HEK293 (cell line): ENCODE measurements at regions not wholly inside any gene's neighbourhood (a gene's known extent, or its start where the extent isn't known, plus 50 kb on each side); places are given as distances from the start of the nearest gene placed in this dataset.

Experiments
- MYNN ChIP-seq: fragments of 450-650 bp; formaldehyde crosslinking; IDR thresholded peaks from 2 replicates; pipeline ENCODE4 v1.5.1; 2016; ENCODE audit warnings: missing biosample characterization, missing genetic modification characterization, borderline replicate concordance
- ZNF596 ChIP-seq: fragments of 450-650 bp; IDR thresholded peaks from 2 replicates; pipeline ENCODE4 v1.5.0; 2018; ENCODE audit warnings: missing biosample characterization, mild to moderate bottlenecking, missing genetic modification characterization, moderate library complexity
- ZNF747 ChIP-seq: fragments of 450-650 bp; formaldehyde crosslinking; IDR thresholded peaks from 2 replicates; pipeline ENCODE4 v1.5.1; 2016; ENCODE audit warnings: missing biosample characterization, missing genetic modification characterization
- TF ChIP-seq, protein P1 (sequence below): fragments of 450-650 bp; formaldehyde crosslinking; IDR thresholded peaks from 2 replicates; pipeline ENCODE4 v1.5.1; 2017; ENCODE audit warnings: missing biosample characterization, missing genetic modification characterization
- TF ChIP-seq, protein P2 (sequence below): fragments of 450-650 bp; formaldehyde crosslinking; IDR thresholded peaks from 2 replicates; pipeline ENCODE4 v1.5.1; 2016; ENCODE audit warnings: missing biosample characterization, missing genetic modification characterization

DNA sequence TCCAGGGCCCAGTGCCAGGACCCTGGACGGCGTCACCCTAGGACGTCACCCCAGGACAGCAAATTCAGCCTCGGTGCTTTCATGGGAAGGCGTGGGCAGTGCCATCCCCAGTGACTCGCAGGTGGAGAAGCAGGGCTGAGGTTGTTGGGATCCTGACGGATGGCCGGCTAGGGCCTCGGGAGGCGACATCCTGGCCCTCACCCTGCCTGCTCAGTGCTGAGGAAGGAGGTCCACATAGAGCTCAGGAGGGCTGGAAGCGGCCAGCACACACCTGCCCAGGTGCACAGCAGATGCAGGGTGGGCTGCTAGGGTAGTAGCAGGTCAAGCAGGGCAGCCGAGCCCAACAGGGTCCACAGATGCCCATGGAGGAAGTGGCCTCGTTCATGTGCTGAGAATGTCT lies 482.0 kb upstream of the SALL3 start:
- TF ChIP-seq, protein P1, sequence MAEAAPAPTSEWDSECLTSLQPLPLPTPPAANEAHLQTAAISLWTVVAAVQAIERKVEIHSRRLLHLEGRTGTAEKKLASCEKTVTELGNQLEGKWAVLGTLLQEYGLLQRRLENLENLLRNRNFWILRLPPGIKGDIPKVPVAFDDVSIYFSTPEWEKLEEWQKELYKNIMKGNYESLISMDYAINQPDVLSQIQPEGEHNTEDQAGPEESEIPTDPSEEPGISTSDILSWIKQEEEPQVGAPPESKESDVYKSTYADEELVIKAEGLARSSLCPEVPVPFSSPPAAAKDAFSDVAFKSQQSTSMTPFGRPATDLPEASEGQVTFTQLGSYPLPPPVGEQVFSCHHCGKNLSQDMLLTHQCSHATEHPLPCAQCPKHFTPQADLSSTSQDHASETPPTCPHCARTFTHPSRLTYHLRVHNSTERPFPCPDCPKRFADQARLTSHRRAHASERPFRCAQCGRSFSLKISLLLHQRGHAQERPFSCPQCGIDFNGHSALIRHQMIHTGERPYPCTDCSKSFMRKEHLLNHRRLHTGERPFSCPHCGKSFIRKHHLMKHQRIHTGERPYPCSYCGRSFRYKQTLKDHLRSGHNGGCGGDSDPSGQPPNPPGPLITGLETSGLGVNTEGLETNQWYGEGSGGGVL (tag by site-specific recombination) = no peak
- TF ChIP-seq, protein P2, sequence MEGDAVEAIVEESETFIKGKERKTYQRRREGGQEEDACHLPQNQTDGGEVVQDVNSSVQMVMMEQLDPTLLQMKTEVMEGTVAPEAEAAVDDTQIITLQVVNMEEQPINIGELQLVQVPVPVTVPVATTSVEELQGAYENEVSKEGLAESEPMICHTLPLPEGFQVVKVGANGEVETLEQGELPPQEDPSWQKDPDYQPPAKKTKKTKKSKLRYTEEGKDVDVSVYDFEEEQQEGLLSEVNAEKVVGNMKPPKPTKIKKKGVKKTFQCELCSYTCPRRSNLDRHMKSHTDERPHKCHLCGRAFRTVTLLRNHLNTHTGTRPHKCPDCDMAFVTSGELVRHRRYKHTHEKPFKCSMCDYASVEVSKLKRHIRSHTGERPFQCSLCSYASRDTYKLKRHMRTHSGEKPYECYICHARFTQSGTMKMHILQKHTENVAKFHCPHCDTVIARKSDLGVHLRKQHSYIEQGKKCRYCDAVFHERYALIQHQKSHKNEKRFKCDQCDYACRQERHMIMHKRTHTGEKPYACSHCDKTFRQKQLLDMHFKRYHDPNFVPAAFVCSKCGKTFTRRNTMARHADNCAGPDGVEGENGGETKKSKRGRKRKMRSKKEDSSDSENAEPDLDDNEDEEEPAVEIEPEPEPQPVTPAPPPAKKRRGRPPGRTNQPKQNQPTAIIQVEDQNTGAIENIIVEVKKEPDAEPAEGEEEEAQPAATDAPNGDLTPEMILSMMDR = no peak
- TF ChIP-seq ZNF596 (tag by site-specific recombination) = no peak
- TF ChIP-seq ZNF747 = no peak
- TF ChIP-seq MYNN = no peak
